Upper lobe of left lung (tissue), 4 donors: ENCODE measurements at regions not wholly inside any gene's neighbourhood (a gene's known extent, or its start where the extent isn't known, plus 50 kb on each side); places are given as distances from the start of the nearest gene placed in this dataset.

ENCODE experiments used
- CTCF ChIP-seq, 6 experiments: fragments of 450-650 bp in 4 of 6; fragments of 200-600 bp in 2 of 6; sonication (generic) in 2 of 6; IDR thresholded peaks; one replicate each; pipeline ENCODE4 v1.5.1; 2016 to 2019; ENCODE audit warnings: antibody characterized with exemption in 6 of 6
- EP300 ChIP-seq, 4 donors: sonication (generic); formaldehyde crosslinking; IDR thresholded peaks; one replicate each; pipeline ENCODE4 v1.5.1; 2017; ENCODE audit warnings: antibody characterized with exemption in 4 of 4, control low read depth in 2 of 4
- POLR2A ChIP-seq, 4 donors: fragments of 450-650 bp; IDR thresholded peaks; one replicate each; pipeline ENCODE4 v1.5.1; 2016 to 2017; ENCODE audit warnings: antibody characterized with exemption in 4 of 4, mild to moderate bottlenecking in 2 of 4

GRCh38 chr3:14256561-14257342, 78.1 kb downstream of the LSM3 start:
- TF ChIP-seq CTCF (IDR thresholded peaks at IDR 0.05) (no peak), POLR2A (IDR thresholded peaks at IDR 0.05) (no peak), EP300 (IDR thresholded peaks at IDR 0.05) (no peak)
